ENCODE measurements at regions not wholly inside any gene's neighbourhood (a gene's known extent, or its start where the extent isn't known, plus 50 kb on each side); places are given as distances from the start of the nearest gene placed in this dataset.
"Not testable (repeated sequence)": the region's sequence is repeated elsewhere in the genome, so short reads cannot be mapped to it uniquely, and the experiment has no call there.

DNA sequence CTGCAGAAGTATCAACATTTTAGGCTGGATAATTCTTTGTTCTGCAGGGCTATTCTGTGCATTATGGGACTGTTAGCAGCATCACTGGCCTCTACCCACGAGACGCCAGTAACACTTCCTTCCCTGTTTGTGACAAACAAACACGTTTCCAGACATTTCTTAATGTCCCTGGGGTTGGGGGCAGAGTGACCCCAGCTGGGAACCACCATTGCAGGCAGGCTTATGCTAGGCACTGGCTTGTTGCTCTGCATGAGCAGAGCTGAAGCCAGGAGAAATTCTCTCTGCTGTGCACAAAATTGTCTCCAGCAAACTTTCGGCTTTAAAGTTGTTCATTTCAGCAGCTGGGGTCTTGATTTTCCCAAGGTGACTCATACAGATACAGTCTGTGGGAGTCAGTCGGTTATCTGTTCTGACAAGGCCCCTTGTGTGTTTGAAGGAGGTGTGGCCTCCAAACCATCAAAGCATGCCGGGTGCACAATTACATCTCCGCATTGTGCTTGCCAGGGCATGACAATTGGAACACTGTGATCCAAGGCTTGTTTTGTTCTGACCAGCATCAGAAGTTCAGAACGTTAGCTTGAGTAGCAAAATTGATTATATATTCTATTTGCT, 156.4 kb upstream of the BOD1L1 start:
- DNase-seq (ENCODE audit: low spot score): no peak
- H3K4me1 Mint-ChIP-seq (ENCODE audit: low read depth): no peaks in the 10 kb centered on the region
- H3K9me3 Mint-ChIP-seq: peaks cover 3% of the 10 kb centered on the region
- no peak overlapping the region for H3K27ac Mint-ChIP-seq
- no peaks in the 10 kb centered on the region for H3K36me3 Mint-ChIP-seq (ENCODE audit: low read depth)
- no peak overlapping the region for H3K4me3 Mint-ChIP-seq
- H3K27me3 Mint-ChIP-seq (ENCODE audit: low read depth): no peaks in the 10 kb centered on the region

GRCh38 chr4:13793020-13793710, 165.6 kb upstream of the BOD1L1 start:
- Mint-ChIP-seq H3K4me3 (no peak overlapping the region), H3K4me1 (ENCODE audit: low read depth) (no peaks in the 10 kb centered on the region), H3K36me3 (ENCODE audit: low read depth) (no peaks in the 10 kb centered on the region), H3K27ac (no peak overlapping the region), H3K27me3 (ENCODE audit: low read depth) (no peaks in the 10 kb centered on the region), H3K9me3 (no peaks in the 10 kb centered on the region)
- DNase-seq (ENCODE audit: low spot score): no peak

DNA sequence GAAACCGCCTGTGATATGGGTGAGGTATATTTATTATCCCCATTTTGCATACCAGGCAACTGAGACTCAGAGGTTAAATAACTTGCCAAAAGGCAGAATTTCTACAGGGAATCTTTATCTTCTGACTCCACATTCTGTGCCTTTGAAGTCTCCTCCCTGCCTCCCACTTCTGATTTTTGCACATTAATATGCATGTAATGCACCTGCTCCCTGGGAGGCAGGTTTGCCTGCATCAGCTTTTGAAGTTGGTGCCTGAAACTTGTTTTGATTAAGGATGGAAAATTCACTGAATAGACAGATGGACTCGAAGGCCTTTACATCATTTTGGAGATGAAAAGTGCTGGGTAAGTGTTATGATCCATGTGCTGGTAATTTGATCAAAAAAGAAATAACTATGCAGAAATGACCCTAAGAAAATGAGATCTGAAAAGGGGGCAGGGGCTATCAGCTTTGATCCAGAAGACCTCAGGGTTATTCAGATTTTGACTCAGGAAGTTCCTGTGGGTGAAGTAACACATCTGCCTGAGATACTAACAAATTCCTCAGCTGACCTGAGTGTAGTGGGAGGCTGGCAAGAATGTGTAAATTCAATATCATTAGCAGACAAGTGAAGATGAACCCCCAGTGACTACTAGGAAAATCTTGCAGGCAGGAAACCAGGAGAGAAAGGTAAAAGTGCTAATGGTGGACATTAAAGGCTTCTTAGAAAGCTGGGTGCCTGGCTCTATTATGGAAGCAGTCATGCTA, 167.5 kb upstream of the BOD1L1 start:
- no peak overlapping the region for H3K27ac Mint-ChIP-seq
- H3K4me1 Mint-ChIP-seq (ENCODE audit: low read depth): no peaks in the 10 kb centered on the region
- H3K9me3 Mint-ChIP-seq: peaks cover 3% of the 10 kb centered on the region
- no peaks in the 10 kb centered on the region for H3K27me3 Mint-ChIP-seq (ENCODE audit: low read depth)
- H3K36me3 Mint-ChIP-seq (ENCODE audit: low read depth): no peaks in the 10 kb centered on the region
- no peak overlapping the region for H3K4me3 Mint-ChIP-seq
- DNase-seq (ENCODE audit: low spot score): no peak

DNA sequence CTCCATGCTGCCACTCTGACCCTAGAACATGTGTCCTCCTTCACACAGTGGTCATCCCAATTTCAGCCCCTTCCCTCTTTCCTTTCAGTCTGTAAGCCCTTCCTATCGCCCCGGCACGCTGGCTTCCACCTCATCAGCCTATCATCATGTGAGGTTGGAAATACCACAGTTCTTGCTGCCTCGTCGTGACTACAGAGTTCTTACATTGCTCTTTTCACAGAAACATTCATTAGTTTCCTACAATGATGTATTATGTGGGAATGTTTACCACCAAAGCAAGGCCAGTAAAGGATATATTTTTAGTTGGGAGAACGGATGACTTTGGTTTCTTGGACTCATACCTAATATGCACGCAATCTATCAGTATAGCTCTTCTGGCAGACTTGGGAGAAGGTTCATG, 169.5 kb upstream of the BOD1L1 start:
- Mint-ChIP-seq H3K27me3 (ENCODE audit: low read depth) (no peaks in the 10 kb centered on the region), H3K36me3 (ENCODE audit: low read depth) (no peaks in the 10 kb centered on the region), H3K4me1 (ENCODE audit: low read depth) (no peaks in the 10 kb centered on the region), H3K27ac (no peak overlapping the region), H3K9me3 (peaks cover 3% of the 10 kb centered on the region), H3K4me3 (no peak overlapping the region)
- no peak for DNase-seq (ENCODE audit: low spot score)

GRCh38 chr4:13815231-13815630, 187.7 kb upstream of the BOD1L1 start:
- H3K27me3 Mint-ChIP-seq (ENCODE audit: low read depth): no peaks in the 10 kb centered on the region
- H3K4me3 Mint-ChIP-seq: no peak overlapping the region
- no peak overlapping the region for H3K27ac Mint-ChIP-seq
- H3K4me1 Mint-ChIP-seq (ENCODE audit: low read depth): no peaks in the 10 kb centered on the region
- no peaks in the 10 kb centered on the region for H3K36me3 Mint-ChIP-seq (ENCODE audit: low read depth)
- no peak for DNase-seq (ENCODE audit: low spot score)
- H3K9me3 Mint-ChIP-seq: no peaks in the 10 kb centered on the region

DNA sequence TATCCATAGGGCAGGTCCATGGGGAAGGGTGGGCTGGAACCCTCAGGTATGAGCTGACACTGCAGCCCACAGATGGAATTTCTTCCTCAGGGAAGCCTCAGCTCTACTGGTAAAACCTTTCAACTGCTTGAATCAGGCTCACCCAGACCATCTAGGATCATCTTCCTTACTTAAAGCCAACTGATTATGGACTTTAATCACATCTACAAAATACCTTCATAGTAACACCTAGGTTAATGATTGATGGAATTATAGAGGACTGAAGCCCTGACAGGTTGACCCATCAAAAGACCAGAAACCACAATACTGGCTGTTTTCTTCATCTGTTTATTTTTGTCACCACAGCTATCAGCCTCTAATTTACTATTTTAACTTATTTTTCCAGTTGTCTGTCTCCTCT, 188.9 kb upstream of the BOD1L1 start:
- Mint-ChIP-seq H3K36me3 (ENCODE audit: low read depth) (no peaks in the 10 kb centered on the region), H3K4me3 (no peak overlapping the region), H3K27me3 (ENCODE audit: low read depth) (no peaks in the 10 kb centered on the region), H3K9me3 (no peaks in the 10 kb centered on the region), H3K27ac (no peak overlapping the region), H3K4me1 (ENCODE audit: low read depth) (no peaks in the 10 kb centered on the region)
- DNase-seq (ENCODE audit: low spot score): no peak

- Mint-ChIP-seq H3K4me3 (no peak overlapping the region), H3K27me3 (ENCODE audit: low read depth) (no peaks in the 10 kb centered on the region), H3K4me1 (ENCODE audit: low read depth) (no peaks in the 10 kb centered on the region), H3K9me3 (peaks cover 21% of the 10 kb centered on the region), H3K27ac (no peak overlapping the region), H3K36me3 (ENCODE audit: low read depth) (no peaks in the 10 kb centered on the region)
- no peak for DNase-seq (ENCODE audit: low spot score)
Measured at GRCh38 chr4:13821522-13821921, 194.0 kb upstream of the BOD1L1 start.

GRCh38 chr4:13825822-13826221, 198.3 kb upstream of the BOD1L1 start:
- H3K27me3 Mint-ChIP-seq (ENCODE audit: low read depth); DNase-seq (ENCODE audit: low spot score); H3K4me3 Mint-ChIP-seq; H3K4me1 Mint-ChIP-seq (ENCODE audit: low read depth); H3K36me3 Mint-ChIP-seq (ENCODE audit: low read depth); H3K27ac Mint-ChIP-seq: not testable (repeated sequence)
- peaks cover 22% of the 10 kb centered on the region for H3K9me3 Mint-ChIP-seq

GRCh38 chr4:13829457-13829856, 201.9 kb upstream of the BOD1L1 start:
- DNase-seq (ENCODE audit: low spot score): no peak
- Mint-ChIP-seq H3K4me1 (ENCODE audit: low read depth) (no peaks in the 10 kb centered on the region), H3K4me3 (no peak overlapping the region), H3K27ac (no peak overlapping the region), H3K27me3 (ENCODE audit: low read depth) (no peaks in the 10 kb centered on the region), H3K9me3 (peaks cover 8% of the 10 kb centered on the region), H3K36me3 (ENCODE audit: low read depth) (no peaks in the 10 kb centered on the region)

GRCh38 chr4:13830449-13830848, 202.9 kb upstream of the BOD1L1 start:
- DNase-seq (ENCODE audit: low spot score): no peak
- no peaks in the 10 kb centered on the region for H3K4me1 Mint-ChIP-seq (ENCODE audit: low read depth)
- no peak overlapping the region for H3K4me3 Mint-ChIP-seq
- no peaks in the 10 kb centered on the region for H3K36me3 Mint-ChIP-seq (ENCODE audit: low read depth)
- H3K27me3 Mint-ChIP-seq (ENCODE audit: low read depth): no peaks in the 10 kb centered on the region
- H3K9me3 Mint-ChIP-seq: peaks cover 5% of the 10 kb centered on the region
- H3K27ac Mint-ChIP-seq: no peak overlapping the region

GRCh38 chr4:13833171-13833804, 205.8 kb upstream of the BOD1L1 start:
- Mint-ChIP-seq H3K9me3 (no peaks in the 10 kb centered on the region), H3K4me1 (ENCODE audit: low read depth) (no peaks in the 10 kb centered on the region), H3K27ac (no peak overlapping the region), H3K4me3 (no peak overlapping the region), H3K36me3 (ENCODE audit: low read depth) (no peaks in the 10 kb centered on the region), H3K27me3 (ENCODE audit: low read depth) (no peaks in the 10 kb centered on the region)
- no peak for DNase-seq (ENCODE audit: low spot score)

GRCh38 chr4:13836946-13837912, 209.7 kb upstream of the BOD1L1 start:
- DNase-seq (ENCODE audit: low spot score): no peak
- H3K9me3 Mint-ChIP-seq: no peaks in the 10 kb centered on the region
- no peak overlapping the region for H3K27ac Mint-ChIP-seq
- H3K27me3 Mint-ChIP-seq (ENCODE audit: low read depth): no peaks in the 10 kb centered on the region
- H3K36me3 Mint-ChIP-seq (ENCODE audit: low read depth): no peaks in the 10 kb centered on the region
- H3K4me1 Mint-ChIP-seq (ENCODE audit: low read depth): no peaks in the 10 kb centered on the region
- no peak overlapping the region for H3K4me3 Mint-ChIP-seq

GRCh38 chr4:13840502-13841190, 213.1 kb upstream of the BOD1L1 start:
- Mint-ChIP-seq H3K27me3 (ENCODE audit: low read depth) (no peaks in the 10 kb centered on the region), H3K9me3 (no peaks in the 10 kb centered on the region), H3K27ac (no peak overlapping the region), H3K36me3 (ENCODE audit: low read depth) (no peaks in the 10 kb centered on the region), H3K4me1 (ENCODE audit: low read depth) (no peaks in the 10 kb centered on the region), H3K4me3 (no peak overlapping the region)
- no peak for DNase-seq (ENCODE audit: low spot score)
